GM13977 (cell line): ENCODE measurements at regions not wholly inside any gene's neighbourhood (a gene's known extent, or its start where the extent isn't known, plus 50 kb on each side); places are given as distances from the start of the nearest gene placed in this dataset.

Experiments
- DNase-seq: peaks from one replicate; pipeline ENCODE4 v3.0.0; 2012; ENCODE audit warnings: low spot score
- CTCF ChIP-seq: IDR thresholded peaks from 2 replicates; pipeline ENCODE4 v1.5.1; 2012; ENCODE audit warnings: mild to moderate bottlenecking, control low read depth; ENCODE audit not compliant: insufficient read depth; ENCODE audit errors: extremely low read depth, missing control alignments
- in situ Hi-C: fragments of 300-500 bp; cut with MboI; formaldehyde crosslinking; loops from one replicate; pipeline ENCODE4 v1.12.0; 2022; ENCODE audit warnings: low sequenced_read_pairs, low pct_unique_long_range_greater_than_20kb, mixed read lengths, inconsistent platforms; ENCODE audit not compliant: unreplicated experiment

GRCh38 chr17:79142375-79142774, 67.8 kb downstream of the ENGASE start:
- no peak for DNase-seq
- in situ Hi-C loops = no loop called here
- TF ChIP-seq CTCF = no peak

GRCh38 chr17:79141578-79142355, 67.1 kb downstream of the ENGASE start:
- in situ Hi-C loops = no loop called here
- TF ChIP-seq CTCF = no peak
- no peak for DNase-seq

GRCh38 chr17:79138826-79139225, 64.2 kb downstream of the ENGASE start:
- no peak for TF ChIP-seq CTCF
- in situ Hi-C loops = no loop called here
- no peak for DNase-seq

GRCh38 chr17:79137789-79138165, 63.2 kb downstream of the ENGASE start:
- no peak for TF ChIP-seq CTCF
- in situ Hi-C loops = no loop called here

GRCh38 chr17:79137015-79137788, 62.6 kb downstream of the ENGASE start:
- in situ Hi-C loops = no loop called here
- no peak for DNase-seq
- TF ChIP-seq CTCF = no peak

More at GRCh38 chr17:79137789-79138165, 63.2 kb downstream of the ENGASE start:
- DNase-seq = no peak

- in situ Hi-C loops = no loop called here
- no peak for TF ChIP-seq CTCF
Observed at GRCh38 chr17:79136596-79136995, 62.0 kb downstream of the ENGASE start.

More at GRCh38 chr17:79136596-79136995, 62.0 kb downstream of the ENGASE start:
- no peak for DNase-seq
